Motor neuron (in vitro differentiated cells): ENCODE measurements at regions not wholly inside any gene's neighbourhood (a gene's known extent, or its start where the extent isn't known, plus 50 kb on each side); places are given as distances from the start of the nearest gene placed in this dataset.
"Not testable (repeated sequence)": the region's sequence is repeated elsewhere in the genome, so short reads cannot be mapped to it uniquely, and the experiment has no call there.

Experiments
- ATAC-seq, 8 experiments: fragments of 200-7000 bp; cut with Tn5 transposase; replicated peaks in 6 of 8; 2 replicates each; pipeline ENCODE4 v1.8.0; 2021; ENCODE audit warnings: mild to moderate bottlenecking in 8 of 8, moderate library complexity in 8 of 8
- H3K27ac ChIP-seq, 2 donors: fragments of 250-450 bp; sonication (Bioruptor Pico); 2 replicates each; pipeline ENCODE4 v1.9.0; 2021; ENCODE audit warnings: antibody characterized with exemption in 2 of 2, mild to moderate bottlenecking in 2 of 2, moderate library complexity in 1 of 2
- H3K4me1 ChIP-seq, 2 donors: fragments of 250-450 bp; sonication (Bioruptor Pico); replicated peaks in 1 of 2; 2 replicates each; pipeline ENCODE4 v1.6.1; 2021; ENCODE audit warnings: antibody characterized with exemption in 2 of 2, mild to moderate bottlenecking in 2 of 2, moderate library complexity in 1 of 2
- H3K4me3 ChIP-seq, 5 donors: fragments of 250-450 bp; sonication (Bioruptor Pico); 2 replicates each; pipeline ENCODE4 v1.9.0; 2021; ENCODE audit warnings: antibody characterized with exemption in 5 of 5, mild to moderate bottlenecking in 5 of 5, moderate library complexity in 4 of 5
- WGBS, 10 experiments: fragments of 450-650 bp; shearing (Covaris generic); methylation state at CpG; one replicate each; pipeline ENCODE4 v1.0.0; 2022; 5-methylcytosine and 5-hydroxymethylcytosine counted together
- in situ Hi-C, 9 experiments: fragments of 400-800 bp; cut with MboI; loops; one replicate each; pipeline ENCODE4 v1.15.0; 2021; ENCODE audit warnings: low sequenced_read_pairs in 9 of 9, low pct_unique_long_range_greater_than_20kb in 2 of 9; ENCODE audit not compliant: unreplicated experiment in 9 of 9

- H3K4me3 ChIP-seq, result no peak overlapping the region
- in situ Hi-C loops, result no loop called here
- no peak overlapping the region for H3K27ac ChIP-seq
- WGBS, 10 experiments, result 5 to 90% (median 20%) methylated on average over 1 to 2 of the region's 2 CpGs; no CpG with 5 or more reads in 1 of the 10 experiments
- no peak for ATAC-seq
- H3K4me1 ChIP-seq, result no peaks in the 10 kb centered on the region
These were observed 533.7 kb downstream of the HAPSTR1 start for GRCh38 chr16:9625122-9625521.

GRCh38 chr16:9627427-9627826 is 536.0 kb downstream of the HAPSTR1 start:
- WGBS, 10 experiments, result 43 to 97% (median 86%) methylated on average over 2 to 5 of the region's 5 CpGs
- Histone ChIP-seq H3K27ac (no peak overlapping the region), H3K4me3 (no peak overlapping the region), H3K4me1 (no peaks in the 10 kb centered on the region)
- ATAC-seq, result no peak
- in situ Hi-C loops, result no loop called here

GRCh38 chr16:9630119-9630518 is 538.7 kb downstream of the HAPSTR1 start:
- in situ Hi-C loops, result no loop called here

GRCh38 chr16:9630985-9631384 is 539.5 kb downstream of the HAPSTR1 start:
- 44 to 100% (median 87%) methylated on average over 2 to 4 of the region's 4 CpGs; no CpG with 5 or more reads in 1 of the 10 experiments for WGBS, 10 experiments
- Histone ChIP-seq H3K27ac (no peak overlapping the region), H3K4me1 (no peaks in the 10 kb centered on the region), H3K4me3 (no peak overlapping the region)
- ATAC-seq, result no peak
- in situ Hi-C loops, result no loop called here

More at GRCh38 chr16:9630119-9630518, 538.7 kb downstream of the HAPSTR1 start:
- no peak overlapping the region for H3K27ac ChIP-seq
- H3K4me1 ChIP-seq, result no peaks in the 10 kb centered on the region
- 0 to 83% (median 63%) methylated on average over 1 to 3 of the region's 3 CpGs; no CpG with 5 or more reads in 1 of the 10 experiments for WGBS, 10 experiments
- no peak overlapping the region for H3K4me3 ChIP-seq
- no peak for ATAC-seq

- WGBS, 10 experiments, result 0 to 100% (median 62%) methylated on average over 1 to 4 of the region's 6 CpGs; no CpG with 5 or more reads in 3 of the 10 experiments
These were observed 542.4 kb downstream of the HAPSTR1 start for GRCh38 chr16:9633844-9634243.

GRCh38 chr16:9635150-9635720 is 543.8 kb downstream of the HAPSTR1 start:
- H3K4me3 ChIP-seq, in situ Hi-C loops, ATAC-seq, H3K4me1 ChIP-seq, H3K27ac ChIP-seq: not testable (repeated sequence)
- 33 to 96% (median 78%) methylated on average over 2 to 6 of the region's 11 CpGs; no CpG with 5 or more reads in 6 of the 10 experiments for WGBS, 10 experiments

More at GRCh38 chr16:9633844-9634243, 542.4 kb downstream of the HAPSTR1 start:
- in situ Hi-C loops, result no loop called here
- no peak overlapping the region for H3K27ac ChIP-seq
- no peaks in the 10 kb centered on the region for H3K4me1 ChIP-seq
- no peak overlapping the region for H3K4me3 ChIP-seq
- ATAC-seq, result no peak

- WGBS, 10 experiments, result 7 to 100% (median 63%) methylated on average over 1 to 3 of the region's 3 CpGs; no CpG with 5 or more reads in 2 of the 10 experiments
- no peak for ATAC-seq
- peaks cover 0 to 4% of the 10 kb centered on the region in 2 donors for H3K4me1 ChIP-seq
- in situ Hi-C loops, result no loop called here
- no peak overlapping the region for H3K27ac ChIP-seq
- no peak overlapping the region for H3K4me3 ChIP-seq
These were observed 538.0 kb downstream of the GRIN2A start for GRCh38 chr16:9644258-9644657.

- WGBS, 10 experiments, result 0 to 100% (median 81%) methylated on average over 1 to 3 of the region's 3 CpGs; no CpG with 5 or more reads in 4 of the 10 experiments
- no peak for ATAC-seq
- Histone ChIP-seq H3K27ac (no peak overlapping the region), H3K4me3 (no peak overlapping the region), H3K4me1 (peaks cover 0 to 4% of the 10 kb centered on the region in 2 donors)
- in situ Hi-C loops, result no loop called here
These were observed 536.3 kb downstream of the GRIN2A start for GRCh38 chr16:9645911-9646310.

- H3K4me3 ChIP-seq, result no peak overlapping the region
- in situ Hi-C loops, result no loop called here
- no peak overlapping the region for H3K27ac ChIP-seq
- peaks cover 0 to 4% of the 10 kb centered on the region in 2 donors for H3K4me1 ChIP-seq
- peak in 5 of 8 experiments; percentile 20 to 65 (median 57) for ATAC-seq
- 8 to 100% (median 43%) methylated on average over 1 to 7 of the region's 7 CpGs for WGBS, 10 experiments
These were observed 534.1 kb downstream of the GRIN2A start for GRCh38 chr16:9647981-9648701.

- in situ Hi-C loops, result no loop called here
- H3K4me3 ChIP-seq, result no peak overlapping the region
- 0 to 20% methylated on average over 1 of the region's 1 CpG; no CpG with 5 or more reads in 8 of the 10 experiments for WGBS, 10 experiments
- H3K27ac ChIP-seq, result no peak overlapping the region
- ATAC-seq, result peak in 2 of 8 experiments; percentile 20 to 24
- peaks cover 6 to 13% of the 10 kb centered on the region in 2 donors for H3K4me1 ChIP-seq
These were observed 531.9 kb downstream of the GRIN2A start for GRCh38 chr16:9650284-9650683.

- Histone ChIP-seq H3K4me1 (peaks cover 18 to 22% of the 10 kb centered on the region in 2 donors), H3K27ac (no peak overlapping the region), H3K4me3 (no peak overlapping the region)
- ATAC-seq, result peak in 3 of 8 experiments; percentile 32 to 55 (median 39)
- WGBS, 10 experiments, result 26 to 80% (median 52%) methylated on average over 1 to 5 of the region's 5 CpGs
- in situ Hi-C loops, result no loop called here
These were observed 527.2 kb downstream of the GRIN2A start for GRCh38 chr16:9655051-9655450.

GRCh38 chr16:9657641-9658040 is 524.6 kb downstream of the GRIN2A start:
- WGBS, 10 experiments, result 0 to 80% methylated on average over 1 to 2 of the region's 3 CpGs; no CpG with 5 or more reads in 8 of the 10 experiments
- in situ Hi-C loops, result no loop called here

GRCh38 chr16:9658164-9658563 is 524.1 kb downstream of the GRIN2A start:
- ATAC-seq, result peak in 4 of 8 experiments; percentile 9 to 89 (median 54)
- 20 to 47% (median 33%) methylated on average over 1 to 3 of the region's 4 CpGs; no CpG with 5 or more reads in 5 of the 10 experiments for WGBS, 10 experiments
- in situ Hi-C loops, result no loop called here

More at GRCh38 chr16:9657641-9658040, 524.6 kb downstream of the GRIN2A start:
- no peak overlapping the region for H3K4me3 ChIP-seq
- peaks cover 32 to 36% of the 10 kb centered on the region in 2 donors for H3K4me1 ChIP-seq
- ATAC-seq, result no peak
- no peak overlapping the region for H3K27ac ChIP-seq

More at GRCh38 chr16:9658164-9658563, 524.1 kb downstream of the GRIN2A start:
- Histone ChIP-seq H3K27ac (no peak overlapping the region), H3K4me1 (peaks cover 32 to 36% of the 10 kb centered on the region in 2 donors), H3K4me3 (no peak overlapping the region)
